Left renal pelvis (tissue), 4 donors: ENCODE measurements at regions not wholly inside any gene's neighbourhood (a gene's known extent, or its start where the extent isn't known, plus 50 kb on each side); places are given as distances from the start of the nearest gene placed in this dataset.
"Not testable (repeated sequence)": the region's sequence is repeated elsewhere in the genome, so short reads cannot be mapped to it uniquely, and the experiment has no call there.

Experiments
- DNase-seq, 4 donors: peaks; one replicate each; pipeline ENCODE4 v3.0.0-alpha.2; 2013; ENCODE audit warnings: low read depth in 4 of 4, low spot score in 3 of 4

DNA sequence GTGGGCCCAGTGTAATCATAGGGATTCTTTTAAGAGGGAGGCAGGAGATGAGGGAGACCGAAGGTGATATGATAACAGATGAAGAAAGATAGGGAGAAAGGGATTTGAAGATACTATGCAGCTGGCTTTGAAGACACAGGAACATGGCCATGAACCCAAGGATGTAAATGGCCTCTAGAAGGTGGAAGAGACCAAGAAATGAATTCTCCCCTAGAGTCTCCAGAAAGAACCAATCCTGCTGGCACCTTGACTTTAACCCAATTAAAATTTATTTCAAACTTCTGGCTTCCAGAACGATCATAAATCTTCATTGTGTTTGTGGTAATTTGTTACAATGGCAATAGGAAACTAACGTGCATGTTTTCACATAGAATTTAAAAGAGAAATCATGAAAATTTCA is 95.0 kb upstream of the GORAB start:
- no peak for DNase-seq

DNA sequence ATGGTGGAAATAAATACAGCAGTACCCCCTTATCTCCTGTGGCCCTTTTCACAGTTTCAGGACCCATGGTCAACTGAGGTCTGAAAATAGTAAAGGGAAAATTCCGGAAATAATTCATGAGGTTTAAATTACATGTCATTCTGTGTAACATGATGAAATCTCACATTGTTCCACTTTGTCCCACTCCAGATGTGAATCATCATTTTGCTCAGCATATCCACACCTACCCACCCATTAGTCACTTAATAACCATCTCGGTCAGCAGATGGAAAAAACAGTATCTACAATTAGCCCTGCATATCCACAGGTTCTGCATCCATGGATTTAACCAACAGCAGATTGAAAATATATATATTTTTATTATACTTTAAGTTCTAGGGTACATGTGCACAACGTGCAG is 86.9 kb upstream of the GORAB start:
- no peak for DNase-seq

DNA sequence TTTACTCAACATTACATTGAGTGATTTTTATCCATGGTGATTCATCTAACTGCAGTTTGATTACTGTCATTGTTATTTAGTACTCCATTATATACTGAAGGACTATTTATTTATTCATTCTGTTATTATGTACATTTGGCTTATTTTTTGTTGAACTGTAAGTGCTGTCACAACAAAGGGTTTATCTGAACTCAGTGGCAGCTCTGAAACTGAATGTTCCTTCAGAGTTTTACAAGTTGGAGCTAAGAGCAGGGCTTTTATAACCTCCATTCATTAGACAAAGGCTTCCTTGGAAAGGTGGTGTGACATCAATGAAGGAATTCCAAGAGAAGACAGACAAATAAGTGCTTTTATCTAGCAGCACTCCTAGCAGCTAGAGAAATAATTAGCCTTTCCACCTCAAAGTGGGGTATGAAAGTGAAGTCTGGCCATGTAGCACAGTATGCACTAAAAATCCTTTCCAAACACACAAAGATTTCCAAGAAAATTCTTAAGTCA is 83.3 kb upstream of the GORAB start:
- DNase-seq, result no peak

DNA sequence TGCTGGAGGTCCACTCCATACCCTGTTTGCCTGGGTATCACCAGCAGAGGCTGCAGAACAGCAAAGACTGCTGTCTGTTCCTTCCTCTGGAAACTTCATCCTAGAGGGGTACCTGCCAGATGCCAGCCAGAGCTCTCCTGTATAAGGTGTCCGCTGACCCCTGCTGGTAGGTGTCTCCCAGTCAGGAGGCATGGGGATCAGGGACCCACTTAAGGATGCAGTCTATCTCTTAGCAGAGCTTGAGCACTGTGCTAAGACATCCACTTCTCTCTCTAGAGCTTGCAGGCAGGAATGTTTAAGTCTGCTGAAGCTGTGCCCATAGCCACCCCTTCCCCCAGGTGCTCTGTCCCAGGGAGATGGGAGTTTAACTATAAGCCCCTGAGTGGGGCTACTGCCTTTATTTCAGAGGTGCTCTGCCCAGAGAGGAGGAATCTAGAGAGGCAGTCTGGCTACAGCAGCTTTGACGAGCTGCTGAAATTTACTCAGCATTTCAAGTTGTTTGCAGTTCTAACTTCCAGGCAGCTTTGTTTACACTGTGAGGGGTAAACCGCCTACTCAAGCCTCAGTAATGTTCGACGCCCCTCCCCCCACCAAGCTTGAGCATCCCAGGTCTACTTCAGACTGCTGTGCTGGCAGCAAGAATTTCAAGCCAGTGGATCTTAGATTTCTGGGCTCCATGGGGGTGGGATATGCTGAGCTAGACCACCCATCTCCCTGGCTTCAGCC is 74.5 kb upstream of the GORAB start:
- not testable (repeated sequence) for DNase-seq

DNA sequence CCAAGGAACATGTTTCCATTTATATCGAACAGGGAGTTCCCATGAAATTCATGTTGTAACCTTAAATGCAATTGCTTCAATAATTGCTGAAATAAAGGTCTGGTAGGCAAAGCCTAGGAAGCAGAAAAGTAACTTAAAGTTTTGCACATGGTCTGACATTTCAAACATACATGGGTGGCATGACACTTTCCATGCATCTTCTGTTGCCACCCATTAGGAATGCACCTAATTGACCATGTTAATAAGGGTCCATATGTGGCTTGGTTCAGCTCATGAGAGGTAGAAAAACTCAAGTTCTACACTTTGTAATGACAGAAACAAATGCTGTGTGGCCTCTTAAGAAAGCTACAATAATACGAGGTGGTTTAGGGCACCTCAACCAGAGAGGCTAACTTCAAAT is 72.0 kb upstream of the GORAB start:
- DNase-seq, result no peak

DNA sequence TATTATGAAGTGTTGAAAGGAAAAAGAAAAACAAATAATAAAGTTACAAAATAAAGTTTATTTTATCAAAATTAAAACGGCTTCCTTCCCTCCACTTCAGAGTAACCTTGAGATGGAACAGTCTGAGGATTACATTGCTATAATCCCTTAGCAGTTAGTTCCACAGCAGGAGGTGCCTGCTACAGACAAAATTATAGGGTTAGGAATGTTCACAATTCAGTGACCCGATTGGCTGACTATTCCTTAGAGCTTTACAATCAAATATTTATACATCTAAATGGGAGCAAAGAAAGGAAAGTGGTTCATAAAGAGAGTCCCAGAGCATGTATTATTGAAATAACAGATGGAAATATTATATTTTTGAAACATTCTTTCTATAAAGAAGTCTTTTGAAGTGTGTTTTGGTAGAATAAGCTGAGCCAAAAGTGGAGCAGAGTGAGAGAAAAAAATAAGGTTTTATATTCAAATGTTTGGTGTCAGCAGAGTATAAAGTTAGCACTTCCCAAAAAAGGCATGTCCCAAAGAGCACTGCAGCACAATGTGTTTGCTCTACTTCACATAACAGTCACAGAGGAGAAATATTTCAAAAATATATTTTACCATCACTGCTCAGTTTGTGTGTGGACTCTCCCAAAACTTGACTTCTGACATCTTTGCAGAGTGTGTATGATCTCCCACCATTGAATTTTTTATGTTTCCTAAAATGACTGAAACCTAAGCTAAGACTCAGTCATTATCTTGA is 71.4 kb upstream of the GORAB start:
- no peak for DNase-seq

DNA sequence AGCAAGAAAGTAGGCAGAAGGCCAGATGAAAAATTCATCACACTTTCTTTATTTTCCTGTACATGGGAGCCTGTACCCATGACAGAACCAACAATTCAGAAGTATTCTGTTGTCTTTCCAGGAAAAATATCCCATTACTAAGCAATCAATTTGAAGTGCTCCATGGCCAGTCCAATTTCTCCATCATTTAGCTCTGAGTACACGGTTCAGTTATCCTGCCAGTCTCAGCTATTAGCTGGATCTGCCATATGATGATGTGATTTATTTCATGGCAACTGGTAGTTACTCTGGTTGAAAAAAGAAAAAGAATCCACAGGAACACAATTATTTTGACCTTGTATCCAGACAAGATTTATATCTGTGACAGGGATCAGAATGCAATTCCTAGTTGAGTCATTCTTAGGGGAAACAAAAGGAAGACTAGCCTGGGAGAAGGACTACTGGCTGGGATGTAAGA is 70.6 kb upstream of the GORAB start:
- DNase-seq, result no peak

DNA sequence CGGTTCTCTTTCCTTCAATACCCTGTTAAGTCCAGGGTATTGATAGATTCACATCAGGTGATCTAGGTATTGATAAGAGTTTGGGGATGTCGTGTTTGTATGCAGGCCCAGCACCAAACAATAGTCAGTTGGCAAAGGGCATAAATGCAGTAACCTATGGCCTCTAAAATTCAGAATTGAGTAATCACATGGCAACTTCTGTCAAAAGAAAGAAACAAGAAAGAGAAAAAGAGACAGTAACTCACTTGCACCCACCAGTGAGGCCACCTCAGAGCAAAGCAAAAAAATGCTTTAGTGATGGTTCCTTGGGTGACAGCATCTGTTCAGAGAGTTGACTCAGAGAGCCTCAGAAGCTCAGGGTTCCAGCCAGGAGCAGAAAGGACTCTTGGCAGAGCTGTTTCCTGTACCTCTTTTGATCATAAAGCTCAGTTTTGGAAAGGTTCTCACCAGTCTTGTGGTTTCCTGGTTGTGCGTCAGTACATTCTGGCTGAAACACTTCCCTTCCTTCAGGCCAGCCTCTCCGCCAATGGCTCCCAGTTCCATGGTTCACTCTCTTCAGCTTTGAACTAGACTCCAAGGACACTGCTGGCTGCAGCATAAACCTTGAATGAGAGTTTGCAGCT is 70.1 kb upstream of the GORAB start:
- no peak for DNase-seq

DNA sequence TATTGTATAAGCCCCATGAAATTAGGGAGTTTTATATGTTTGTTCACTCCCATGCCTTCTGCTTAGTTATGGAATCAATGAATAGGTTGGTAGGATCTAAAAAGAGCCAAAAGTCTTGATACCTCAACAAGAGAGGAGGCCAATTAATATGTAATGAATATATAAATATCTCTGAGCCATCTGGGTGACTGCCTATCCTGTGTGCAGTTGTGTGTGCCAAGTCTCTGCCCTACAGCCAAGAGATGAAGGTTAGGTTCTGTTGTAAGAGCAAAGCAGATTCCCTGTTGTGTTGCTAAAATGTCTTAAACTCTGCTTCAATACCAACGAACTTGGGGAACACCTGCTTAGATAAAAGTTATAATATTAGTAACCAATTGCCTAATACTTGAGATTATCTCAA is 61.8 kb upstream of the GORAB start:
- DNase-seq, result no peak

DNA sequence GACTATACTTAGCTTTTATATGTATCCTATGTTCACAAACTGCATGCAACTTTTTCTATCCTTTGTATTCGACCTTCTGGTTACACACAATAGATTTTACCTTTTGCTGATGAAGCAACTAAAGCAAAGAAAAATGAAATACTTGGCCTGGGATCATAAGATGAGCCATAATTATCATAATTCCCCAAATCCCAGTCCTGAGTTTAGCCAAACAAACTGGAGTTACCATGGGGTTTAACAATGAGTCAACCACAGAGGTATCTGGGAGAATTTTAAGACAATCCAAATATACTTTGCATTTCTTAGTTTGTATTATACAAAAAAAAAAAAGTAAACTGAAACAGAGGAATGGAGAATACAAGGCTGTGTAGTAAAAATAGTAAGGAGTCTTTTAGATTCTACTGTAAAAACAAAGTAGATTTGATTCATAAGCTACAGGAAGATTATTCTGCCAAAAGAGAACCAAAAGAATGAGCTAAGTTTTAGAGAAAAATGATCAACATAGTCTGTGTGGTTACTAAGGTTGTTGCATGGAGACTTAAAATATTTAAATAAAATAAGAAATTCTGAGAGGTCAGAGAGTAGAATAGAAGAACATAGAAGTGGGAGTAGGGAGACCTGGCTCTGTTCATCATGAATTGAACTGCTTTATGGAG is 60.4 kb upstream of the GORAB start:
- no peak for DNase-seq

DNA sequence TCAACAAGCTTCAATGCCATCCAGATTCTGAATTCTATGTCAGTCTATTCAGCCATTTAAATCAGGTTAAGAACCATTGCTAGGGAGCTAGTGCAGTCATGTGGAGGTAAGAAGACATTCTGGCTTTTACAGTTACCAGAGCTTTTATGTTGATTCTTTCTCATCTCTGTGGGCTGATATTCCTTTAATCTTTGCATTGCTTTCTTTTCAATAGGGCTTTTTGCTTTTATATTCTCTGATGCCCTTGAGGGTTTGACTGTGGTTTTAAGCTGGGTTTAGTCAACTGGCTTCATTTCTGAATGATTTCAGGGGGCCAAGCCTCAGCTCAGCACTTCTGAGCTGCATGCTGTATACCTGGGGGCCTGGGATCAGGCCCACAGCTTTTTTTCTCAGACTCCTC is 51.0 kb upstream of the GORAB start:
- DNase-seq, result no peak
